K562 (cell line): ENCODE measurements at regions not wholly inside any gene's neighbourhood (a gene's known extent, or its start where the extent isn't known, plus 50 kb on each side); places are given as distances from the start of the nearest gene placed in this dataset.
A peak's percentile ranks its signal among the peaks of the same experiment; 100 is the strongest.

ENCODE experiments used
- ATAC-seq: fragments of 200-7000 bp; cut with Tn5 transposase; 3 replicates; pipeline ENCODE4 v1.9.1; 2020; ENCODE audit warnings: moderate library complexity
- BruUV-seq: library from RNA; stranded (reverse); fragments of 400-500 nt; replicated peaks from 2 replicates; lab custom pipeline; 2021; lab: Mats Ljungman, UMichigan
- CTCF ChIA-PET: fragments of 300-600 bp; formaldehyde crosslinking; extraction: SDS; loops from one replicate; lab custom pipeline; 2021; ENCODE audit warnings: low intra/inter-chr PET ratio; lab: Yijun Ruan, JAX
- POLR2A ChIA-PET: fragments of 300-600, 350-650 bp; sonication (Branson Sonifier 250); formaldehyde crosslinking; extraction: SDS; loops from one replicate; lab custom pipeline; 2021; ENCODE audit warnings: antibody characterized with exemption, inconsistent platforms; lab: Yijun Ruan, JAX
- DNase-seq, 4 experiments: peaks; one replicate each; pipeline versions ENCODE4 v3.0.0 to v3.0.0-alpha.2; 2011 to 2018; ENCODE audit warnings: low spot score in 3 of 4, mixed read lengths in 3 of 4; ENCODE audit errors: extremely low read depth in 1 of 4
- FAIRE-seq: peaks from 2 replicates; lab custom pipeline; 2011; peaks lifted over from hg19 to GRCh38; lab: Jason Lieb, UNC
- H2AFZ ChIP-seq: 2 replicates; pipeline ENCODE4 v1.6.0; 2011; ENCODE audit warnings: low read depth, low read length, control low read depth, inconsistent platforms
- H3K27ac ChIP-seq: fragments of 200-600 bp; 3 replicates; pipeline ENCODE4 v1.8.0; 2011; ENCODE audit warnings: low read depth, mild to moderate bottlenecking, control low read depth, inconsistent platforms, low read length, moderate library complexity, mixed read lengths; ENCODE audit errors: extremely low read depth
- H3K27me3 ChIP-seq, 2 experiments: fragments of 300-600 bp in 1 of 2; 2 replicates in 1 of 2; 3 replicates in 1 of 2; pipeline versions ENCODE4 v1.6.0 to v1.8.0; 2011; ENCODE audit warnings: inconsistent platforms in 2 of 2, low read length in 2 of 2, mild to moderate bottlenecking in 1 of 2, mixed read lengths in 1 of 2, moderate library complexity in 1 of 2; ENCODE audit not compliant: control insufficient read depth in 2 of 2, insufficient read depth in 2 of 2
- H3K36me3 ChIP-seq: fragments of 300-600 bp; 3 replicates; pipeline ENCODE4 v1.8.0; 2011; ENCODE audit warnings: mild to moderate bottlenecking, low read length, inconsistent platforms; ENCODE audit not compliant: control insufficient read depth, insufficient read depth
- H3K4me1 ChIP-seq, 2 experiments: fragments of 200-600 bp in 1 of 2; replicated peaks in 1 of 2; 2 replicates in 1 of 2; 3 replicates in 1 of 2; pipeline versions ENCODE4 v1.5.1 to v1.8.0; 2011; ENCODE audit warnings: inconsistent platforms in 2 of 2, low read length in 2 of 2, mild to moderate bottlenecking in 1 of 2, mixed read lengths in 1 of 2, moderate library complexity in 1 of 2; ENCODE audit not compliant: control insufficient read depth in 2 of 2, insufficient read depth in 2 of 2
- H3K4me2 ChIP-seq: 2 replicates; pipeline ENCODE4 v1.6.1; 2011; ENCODE audit warnings: low read length, control low read depth, inconsistent platforms, mixed read lengths; ENCODE audit not compliant: insufficient read depth
- H3K4me3 ChIP-seq: fragments of 200-600 bp; sonication (generic), shearing (Covaris generic); 2 replicates; pipeline ENCODE4 v1.5.1; 2016; ENCODE audit warnings: control low read depth, inconsistent platforms
- H3K79me2 ChIP-seq: fragments of 200-600 bp; 3 replicates; pipeline ENCODE4 v1.8.0; 2011; ENCODE audit warnings: low read length, inconsistent platforms; ENCODE audit not compliant: control insufficient read depth, insufficient read depth
- H3K9ac ChIP-seq, 2 experiments: 2 replicates each; pipeline versions ENCODE4 v1.6.0 to v1.6.1; 2011; ENCODE audit warnings: low read depth in 2 of 2, low read length in 2 of 2, control low read depth in 1 of 2, inconsistent platforms in 1 of 2, mild to moderate bottlenecking in 1 of 2, mixed read lengths in 1 of 2; ENCODE audit not compliant: insufficient read depth in 1 of 2
- H3K9me1 ChIP-seq: one replicate; pipeline ENCODE4 v1.6.0; 2011; ENCODE audit warnings: inconsistent platforms, mild to moderate bottlenecking, low read length, moderate library complexity; ENCODE audit not compliant: control insufficient read depth, insufficient read depth
- H3K9me3 ChIP-seq: replicated peaks from 2 replicates; pipeline ENCODE4 v1.5.1; 2011; ENCODE audit warnings: low read depth, low read length, inconsistent platforms; ENCODE audit not compliant: control insufficient read depth, insufficient read depth
- H4K20me1 ChIP-seq: replicated peaks from 2 replicates; pipeline ENCODE4 v1.6.1; 2011; ENCODE audit warnings: low read length, inconsistent platforms, mixed read lengths; ENCODE audit not compliant: control insufficient read depth, insufficient read depth
- ATF1 ChIP-seq, 2 experiments: fragments of 450-650 bp in 1 of 2; IDR thresholded peaks; 2 replicates each; pipeline ENCODE4 v1.6.1; 2016; ENCODE audit warnings: missing compliant biosample characterization in 1 of 2, missing genetic modification characterization in 1 of 2
- ATF7 ChIP-seq: fragments of 450-650 bp; IDR thresholded peaks from 2 replicates; pipeline ENCODE4 v1.7.1; 2014; ENCODE audit warnings: mild to moderate bottlenecking, moderate library complexity
- WGBS: fragments of 100-300 bp; shearing (Covaris generic); methylation state at CpG from one replicate; pipeline ENCODE4 v1.1.6; 2016; ENCODE audit warnings: low coverage, mixed read lengths; ENCODE audit not compliant: insufficient coverage; ENCODE audit errors: missing lambda C conversion rate; 5-methylcytosine and 5-hydroxymethylcytosine counted together
- in situ Hi-C: fragments of 300-500 bp; cut with MboI; formaldehyde crosslinking; loops from 4 replicates; pipeline ENCODE4 v1.15.0; 2018; ENCODE audit warnings: inconsistent platforms, mixed read lengths
- intact Hi-C: fragments of 100-400 bp; cut with micrococcal nuclease; formaldehyde crosslinking; loops from 2 replicates; pipeline ENCODE4 v1.14.2; 2022
- TF ChIP-seq, protein P1 (sequence below): fragments of 250-450 bp; sonication (Bioruptor Pico); IDR thresholded peaks from 2 replicates; pipeline ENCODE4 v1.4.0; 2020; ENCODE audit warnings: mild to moderate bottlenecking, moderate library complexity, borderline replicate concordance
- TF ChIP-seq, protein P2 (sequence below), 2 experiments: fragments of 450-650 bp in 1 of 2; sonication (generic) in 1 of 2; formaldehyde crosslinking in 1 of 2; IDR thresholded peaks in 1 of 2; conservative IDR thresholded peaks in 1 of 2; 2 replicates each; pipeline versions ENCODE4 v1.6.1 to v1.8.1; 2016 to 2023; ENCODE audit warnings: mild to moderate bottlenecking in 2 of 2, moderate library complexity in 2 of 2, inconsistent platforms in 1 of 2, missing genetic modification reagents in 1 of 2

DNA sequence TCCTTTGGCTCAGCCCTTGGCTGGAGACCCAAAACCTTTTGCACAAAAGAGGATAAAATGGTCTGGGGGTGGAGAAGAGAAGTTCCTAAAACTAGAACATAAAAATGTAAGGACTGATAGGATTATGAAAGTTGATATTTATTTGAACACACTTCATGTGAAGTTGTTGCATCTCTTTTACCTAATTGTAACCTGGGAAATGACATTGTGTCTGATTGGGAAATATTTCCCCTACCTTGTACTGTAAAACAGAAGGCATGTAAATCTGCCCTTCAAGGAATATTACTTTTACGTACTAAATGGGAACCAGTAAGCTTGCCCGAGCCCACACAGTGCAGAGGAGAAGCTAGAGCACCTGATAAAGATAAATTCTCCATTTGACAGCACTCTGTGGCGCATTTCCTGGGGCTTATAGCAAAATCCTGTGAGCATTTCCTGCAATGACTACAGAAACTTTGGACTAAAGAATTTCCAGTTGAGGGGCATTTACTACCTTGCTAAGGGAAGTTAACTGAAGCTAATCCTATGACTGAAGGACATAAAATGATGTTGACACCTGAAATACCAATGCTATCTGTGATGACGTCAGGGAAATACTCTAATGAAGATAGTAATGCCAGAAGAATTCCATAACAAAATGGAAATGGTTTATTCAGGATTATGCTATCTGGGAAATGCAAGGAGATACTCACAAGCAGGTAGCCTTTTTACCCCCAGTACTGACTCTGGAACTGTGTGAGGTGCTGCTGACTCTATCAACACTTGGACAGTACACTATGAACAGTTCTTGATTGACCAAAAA lies 78.3 kb upstream of the LIFR start:
- peaks cover 2 to 5% of the 10 kb centered on the region in 2 experiments; a peak in 2 of 5 replicates for H3K27me3 ChIP-seq
- intact Hi-C loops (no loop called here), in situ Hi-C loops (no loop called here)
- DNase-seq (no peak), ATAC-seq (peak; percentile 58), FAIRE-seq (no peak)
- no peaks in the 10 kb centered on the region for H4K20me1 ChIP-seq
- no peaks in the 10 kb centered on the region for H3K79me2 ChIP-seq
- WGBS = 3% methylated on average over 4 of the region's 4 CpGs
- H3K27ac ChIP-seq = no peak overlapping the region
- no peaks in the 10 kb centered on the region for H3K36me3 ChIP-seq
- peaks cover 0 to 3% of the 10 kb centered on the region in 2 experiments; a peak in 1 of 5 replicates for H3K4me1 ChIP-seq
- TF ChIP-seq ATF1 (CRISPR knock-in tag; IDR thresholded peaks at IDR 0.05) = no peak
- TF ChIP-seq ATF1 (tag; IDR thresholded peaks at IDR 0.05) = 0 out of 2 replicates have a peak, but pooled peaks have one; percentile 20
- TF ChIP-seq, protein P1, sequence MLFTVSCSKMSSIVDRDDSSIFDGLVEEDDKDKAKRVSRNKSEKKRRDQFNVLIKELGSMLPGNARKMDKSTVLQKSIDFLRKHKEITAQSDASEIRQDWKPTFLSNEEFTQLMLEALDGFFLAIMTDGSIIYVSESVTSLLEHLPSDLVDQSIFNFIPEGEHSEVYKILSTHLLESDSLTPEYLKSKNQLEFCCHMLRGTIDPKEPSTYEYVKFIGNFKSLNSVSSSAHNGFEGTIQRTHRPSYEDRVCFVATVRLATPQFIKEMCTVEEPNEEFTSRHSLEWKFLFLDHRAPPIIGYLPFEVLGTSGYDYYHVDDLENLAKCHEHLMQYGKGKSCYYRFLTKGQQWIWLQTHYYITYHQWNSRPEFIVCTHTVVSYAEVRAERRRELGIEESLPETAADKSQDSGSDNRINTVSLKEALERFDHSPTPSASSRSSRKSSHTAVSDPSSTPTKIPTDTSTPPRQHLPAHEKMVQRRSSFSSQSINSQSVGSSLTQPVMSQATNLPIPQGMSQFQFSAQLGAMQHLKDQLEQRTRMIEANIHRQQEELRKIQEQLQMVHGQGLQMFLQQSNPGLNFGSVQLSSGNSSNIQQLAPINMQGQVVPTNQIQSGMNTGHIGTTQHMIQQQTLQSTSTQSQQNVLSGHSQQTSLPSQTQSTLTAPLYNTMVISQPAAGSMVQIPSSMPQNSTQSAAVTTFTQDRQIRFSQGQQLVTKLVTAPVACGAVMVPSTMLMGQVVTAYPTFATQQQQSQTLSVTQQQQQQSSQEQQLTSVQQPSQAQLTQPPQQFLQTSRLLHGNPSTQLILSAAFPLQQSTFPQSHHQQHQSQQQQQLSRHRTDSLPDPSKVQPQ (CRISPR knock-in tag) = no peak
- peak; percentile 27; the same call in 1 of the 2 replicates for TF ChIP-seq ATF7
- TF ChIP-seq, protein P2, sequence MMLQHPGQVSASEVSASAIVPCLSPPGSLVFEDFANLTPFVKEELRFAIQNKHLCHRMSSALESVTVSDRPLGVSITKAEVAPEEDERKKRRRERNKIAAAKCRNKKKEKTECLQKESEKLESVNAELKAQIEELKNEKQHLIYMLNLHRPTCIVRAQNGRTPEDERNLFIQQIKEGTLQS (IDR thresholded peaks at IDR 0.05) = 0 out of 2 replicates have a peak, but pooled peaks have one; percentile 13
- TF ChIP-seq, protein P2 (CRISPR knock-in tag; conservative IDR thresholded peaks at IDR 0.05) = no peak
- ChIA-PET POLR2A (interaction anchor here (0.8 kb wide), 1 partner anchor 14 kb away, joined by 4 read pairs; no protein-coding TSS in a partner anchor), CTCF (no interaction called here)
- peaks cover 5% of the 10 kb centered on the region for H3K9me3 ChIP-seq
- H3K9me1 ChIP-seq = no peaks in the 10 kb centered on the region
- no TSS peak for BruUV-seq
- H3K4me3 ChIP-seq = no peak overlapping the region
- H2AFZ ChIP-seq = peak overlapping the region; percentile 43; the same call in 1 of the 2 replicates
- no peak overlapping the region for H3K9ac ChIP-seq
- H3K4me2 ChIP-seq = peak overlapping the region; percentile 3; the same call in 1 of the 2 replicates
